ENCODE measurements at regions not wholly inside any gene's neighbourhood (a gene's known extent, or its start where the extent isn't known, plus 50 kb on each side); places are given as distances from the start of the nearest gene placed in this dataset.

- DNase-seq = peak; percentile 76 to 94
Observed at GRCh38 chr4:67106861-67107460, 438.3 kb downstream of the CENPC start.

GRCh38 chr4:67104145-67104544 lies 441.2 kb downstream of the CENPC start:
- DNase-seq = no peak

GRCh38 chr4:67103001-67103747 lies 442.1 kb downstream of the CENPC start:
- no peak for DNase-seq

- no peak for DNase-seq
Observed at GRCh38 chr4:67101612-67102011, 443.7 kb downstream of the CENPC start.

- no peak for DNase-seq
Observed at GRCh38 chr4:67092351-67092750, 453.0 kb downstream of the CENPC start.

GRCh38 chr4:67091673-67092072 lies 453.6 kb downstream of the CENPC start:
- peak; percentile 25 to 55 for DNase-seq

GRCh38 chr4:67087897-67088296 lies 457.4 kb downstream of the CENPC start:
- no peak for DNase-seq

- DNase-seq = no peak
Observed at GRCh38 chr4:67084783-67085182, 460.5 kb downstream of the CENPC start.

GRCh38 chr4:67083496-67083895 lies 461.8 kb downstream of the CENPC start:
- DNase-seq = no peak

GRCh38 chr4:67082746-67083145 lies 462.6 kb downstream of the CENPC start:
- no peak for DNase-seq

GRCh38 chr4:67080046-67080557 lies 465.2 kb downstream of the CENPC start:
- DNase-seq = no peak

- DNase-seq = no peak
Observed at GRCh38 chr4:67071641-67072040, 473.7 kb downstream of the CENPC start.

- DNase-seq = no peak
Observed at GRCh38 chr4:67055319-67055718, 490.0 kb downstream of the CENPC start.

GRCh38 chr4:67054896-67055295 lies 490.4 kb downstream of the CENPC start:
- no peak for DNase-seq

GRCh38 chr4:67052814-67053675 lies 492.3 kb downstream of the CENPC start:
- peak; percentile 51 to 56 for DNase-seq

- DNase-seq = no peak
Observed at GRCh38 chr4:67051000-67051789, 494.1 kb downstream of the CENPC start.

- no peak for DNase-seq
Observed at GRCh38 chr4:67049446-67049845, 495.9 kb downstream of the CENPC start.

- no peak for DNase-seq
Observed at GRCh38 chr4:67048530-67048929, 496.8 kb downstream of the CENPC start.

GRCh38 chr4:67040315-67040714 lies 505.0 kb downstream of the CENPC start:
- DNase-seq = no peak

- DNase-seq = no peak
Observed at GRCh38 chr4:67038228-67038566, 507.1 kb downstream of the CENPC start.

- peak; percentile 54 to 65 for DNase-seq
Observed at GRCh38 chr4:67037504-67038227, 507.6 kb downstream of the CENPC start.

- peak in 1 of 2 experiments; percentile 5 for DNase-seq
Observed at GRCh38 chr4:67036791-67037190, 508.5 kb downstream of the CENPC start.
